ENCODE measurements at regions not wholly inside any gene's neighbourhood (a gene's known extent, or its start where the extent isn't known, plus 50 kb on each side); places are given as distances from the start of the nearest gene placed in this dataset.

- H3K36me3 Mint-ChIP-seq = no peaks in the 10 kb centered on the region
- peaks cover 4% of the 10 kb centered on the region for H3K9me3 Mint-ChIP-seq
- H3K27ac Mint-ChIP-seq = no peak overlapping the region
- no peak overlapping the region for H3K4me3 Mint-ChIP-seq
- DNase-seq (ENCODE audit: low spot score in 2 of 2) = no peak
- H3K4me1 Mint-ChIP-seq = no peaks in the 10 kb centered on the region
- no peak for ATAC-seq (ENCODE audit: low read depth)
- no peaks in the 10 kb centered on the region for H3K27me3 Mint-ChIP-seq
Observed at GRCh38 chr5:103821361-103821760, 258.8 kb upstream of the NUDT12 start.

GRCh38 chr5:103808464-103809106, 246.0 kb upstream of the NUDT12 start:
- Mint-ChIP-seq H3K36me3 (no peaks in the 10 kb centered on the region), H3K4me3 (no peak overlapping the region), H3K9me3 (no peaks in the 10 kb centered on the region), H3K27ac (no peak overlapping the region), H3K27me3 (no peaks in the 10 kb centered on the region), H3K4me1 (no peaks in the 10 kb centered on the region)
- DNase-seq (ENCODE audit: low spot score in 2 of 2) = no peak
- no peak for ATAC-seq (ENCODE audit: low read depth)

- H3K27me3 Mint-ChIP-seq = no peaks in the 10 kb centered on the region
- no peaks in the 10 kb centered on the region for H3K4me1 Mint-ChIP-seq
- ATAC-seq (ENCODE audit: low read depth) (no peak), DNase-seq (ENCODE audit: low spot score in 2 of 2) (no peak)
- H3K27ac Mint-ChIP-seq = no peak overlapping the region
- no peak overlapping the region for H3K4me3 Mint-ChIP-seq
- no peaks in the 10 kb centered on the region for H3K9me3 Mint-ChIP-seq
- H3K36me3 Mint-ChIP-seq = no peaks in the 10 kb centered on the region
Observed at GRCh38 chr5:103804711-103805110, 242.1 kb upstream of the NUDT12 start.

GRCh38 chr5:103801681-103802080, 239.1 kb upstream of the NUDT12 start:
- Mint-ChIP-seq H3K27me3 (no peaks in the 10 kb centered on the region), H3K9me3 (peaks cover 2% of the 10 kb centered on the region), H3K4me1 (no peaks in the 10 kb centered on the region), H3K36me3 (no peaks in the 10 kb centered on the region), H3K4me3 (no peak overlapping the region), H3K27ac (no peak overlapping the region)
- ATAC-seq (ENCODE audit: low read depth) (no peak), DNase-seq (ENCODE audit: low spot score in 2 of 2) (no peak)

- DNase-seq (ENCODE audit: low spot score in 2 of 2) (no peak), ATAC-seq (ENCODE audit: low read depth) (no peak)
- no peak overlapping the region for H3K27ac Mint-ChIP-seq
- no peaks in the 10 kb centered on the region for H3K27me3 Mint-ChIP-seq
- H3K36me3 Mint-ChIP-seq = no peaks in the 10 kb centered on the region
- H3K4me3 Mint-ChIP-seq = no peak overlapping the region
- peaks cover 2% of the 10 kb centered on the region for H3K9me3 Mint-ChIP-seq
- H3K4me1 Mint-ChIP-seq = no peaks in the 10 kb centered on the region
Observed at GRCh38 chr5:103800741-103801495, 238.3 kb upstream of the NUDT12 start.

- no peak overlapping the region for H3K27ac Mint-ChIP-seq
- no peak for DNase-seq (ENCODE audit: low spot score in 2 of 2)
- H3K4me3 Mint-ChIP-seq = no peak overlapping the region
- ATAC-seq (ENCODE audit: low read depth) = no peak
- H3K4me1 Mint-ChIP-seq = no peaks in the 10 kb centered on the region
- H3K27me3 Mint-ChIP-seq = no peaks in the 10 kb centered on the region
- peaks cover 3% of the 10 kb centered on the region for H3K36me3 Mint-ChIP-seq
- peaks cover 21% of the 10 kb centered on the region for H3K9me3 Mint-ChIP-seq
Observed at GRCh38 chr5:103793595-103794182, 231.1 kb upstream of the NUDT12 start.

GRCh38 chr5:103785569-103785968, 223.0 kb upstream of the NUDT12 start:
- H3K4me1 Mint-ChIP-seq = no peaks in the 10 kb centered on the region
- no peak for DNase-seq (ENCODE audit: low spot score in 2 of 2)
- no peak overlapping the region for H3K4me3 Mint-ChIP-seq
- H3K36me3 Mint-ChIP-seq = no peaks in the 10 kb centered on the region
- no peak overlapping the region for H3K27ac Mint-ChIP-seq
- no peaks in the 10 kb centered on the region for H3K27me3 Mint-ChIP-seq
- peaks cover 6% of the 10 kb centered on the region for H3K9me3 Mint-ChIP-seq
- no peak for ATAC-seq (ENCODE audit: low read depth)

- no peak for DNase-seq (ENCODE audit: low spot score in 2 of 2)
- no peaks in the 10 kb centered on the region for H3K4me1 Mint-ChIP-seq
- no peak for ATAC-seq (ENCODE audit: low read depth)
- peaks cover 2% of the 10 kb centered on the region for H3K9me3 Mint-ChIP-seq
- H3K27ac Mint-ChIP-seq = no peak overlapping the region
- no peaks in the 10 kb centered on the region for H3K27me3 Mint-ChIP-seq
- H3K36me3 Mint-ChIP-seq = no peaks in the 10 kb centered on the region
- H3K4me3 Mint-ChIP-seq = no peak overlapping the region
Observed at GRCh38 chr5:103783669-103784068, 221.1 kb upstream of the NUDT12 start.

GRCh38 chr5:103780794-103781193, 218.2 kb upstream of the NUDT12 start:
- Mint-ChIP-seq H3K27ac (no peak overlapping the region), H3K4me3 (no peak overlapping the region), H3K9me3 (peaks cover 4% of the 10 kb centered on the region), H3K36me3 (no peaks in the 10 kb centered on the region), H3K4me1 (no peaks in the 10 kb centered on the region), H3K27me3 (no peaks in the 10 kb centered on the region)
- DNase-seq (ENCODE audit: low spot score in 2 of 2) (no peak), ATAC-seq (ENCODE audit: low read depth) (no peak)

GRCh38 chr5:103774721-103775120, 212.1 kb upstream of the NUDT12 start:
- no peak for ATAC-seq (ENCODE audit: low read depth)
- Mint-ChIP-seq H3K4me3 (no peak overlapping the region), H3K27me3 (no peaks in the 10 kb centered on the region), H3K9me3 (peaks cover 4% of the 10 kb centered on the region), H3K27ac (no peak overlapping the region), H3K36me3 (no peaks in the 10 kb centered on the region), H3K4me1 (no peaks in the 10 kb centered on the region)
- no peak for DNase-seq (ENCODE audit: low spot score in 2 of 2)

- DNase-seq (ENCODE audit: low spot score in 2 of 2) (no peak), ATAC-seq (ENCODE audit: low read depth) (no peak)
- Mint-ChIP-seq H3K9me3 (peaks cover 4% of the 10 kb centered on the region), H3K27ac (no peak overlapping the region), H3K4me3 (no peak overlapping the region), H3K27me3 (no peaks in the 10 kb centered on the region), H3K36me3 (no peaks in the 10 kb centered on the region), H3K4me1 (no peaks in the 10 kb centered on the region)
Observed at GRCh38 chr5:103772248-103772647, 209.7 kb upstream of the NUDT12 start.

- no peaks in the 10 kb centered on the region for H3K27me3 Mint-ChIP-seq
- no peaks in the 10 kb centered on the region for H3K4me1 Mint-ChIP-seq
- H3K4me3 Mint-ChIP-seq = no peak overlapping the region
- ATAC-seq (ENCODE audit: low read depth) (no peak), DNase-seq (ENCODE audit: low spot score in 2 of 2) (no peak)
- no peak overlapping the region for H3K27ac Mint-ChIP-seq
- no peaks in the 10 kb centered on the region for H3K36me3 Mint-ChIP-seq
- peaks cover 2% of the 10 kb centered on the region for H3K9me3 Mint-ChIP-seq
Observed at GRCh38 chr5:103764403-103764802, 201.8 kb upstream of the NUDT12 start.

GRCh38 chr5:103758996-103759395, 196.4 kb upstream of the NUDT12 start:
- Mint-ChIP-seq H3K27me3 (no peaks in the 10 kb centered on the region), H3K9me3 (peaks cover 3% of the 10 kb centered on the region), H3K27ac (no peak overlapping the region), H3K4me1 (no peaks in the 10 kb centered on the region), H3K36me3 (no peaks in the 10 kb centered on the region), H3K4me3 (no peak overlapping the region)
- ATAC-seq (ENCODE audit: low read depth) (no peak), DNase-seq (ENCODE audit: low spot score in 2 of 2) (no peak)

GRCh38 chr5:103755974-103756373, 193.4 kb upstream of the NUDT12 start:
- no peak for ATAC-seq (ENCODE audit: low read depth)
- Mint-ChIP-seq H3K9me3 (peaks cover 3% of the 10 kb centered on the region), H3K4me1 (no peaks in the 10 kb centered on the region), H3K27me3 (peaks cover 2% of the 10 kb centered on the region), H3K4me3 (no peak overlapping the region), H3K27ac (no peak overlapping the region), H3K36me3 (no peaks in the 10 kb centered on the region)
- no peak for DNase-seq (ENCODE audit: low spot score in 2 of 2)
